Suprapubic skin (tissue), 3 donors: ENCODE measurements at regions not wholly inside any gene's neighbourhood (a gene's known extent, or its start where the extent isn't known, plus 50 kb on each side); places are given as distances from the start of the nearest gene placed in this dataset.

ENCODE experiments used
- EP300 ChIP-seq: sonication (generic); formaldehyde crosslinking; IDR thresholded peaks from one replicate; pipeline ENCODE4 v1.6.1; 2017; ENCODE audit warnings: antibody characterized with exemption
- POLR2A ChIP-seq, 2 donors: fragments of 450-650 bp; IDR thresholded peaks; one replicate each; pipeline ENCODE4 v1.6.1; 2017; ENCODE audit warnings: antibody characterized with exemption in 2 of 2, mild to moderate bottlenecking in 2 of 2, moderate library complexity in 2 of 2
- TF ChIP-seq, protein P1 (sequence below), 2 donors: fragments of 200-600 bp in 1 of 2; fragments of 450-650 bp in 1 of 2; sonication (generic) in 1 of 2; IDR thresholded peaks; one replicate each; pipeline ENCODE4 v1.5.1; 2016 to 2019; ENCODE audit warnings: antibody characterized with exemption in 2 of 2, mild to moderate bottlenecking in 1 of 2, moderate library complexity in 1 of 2

DNA sequence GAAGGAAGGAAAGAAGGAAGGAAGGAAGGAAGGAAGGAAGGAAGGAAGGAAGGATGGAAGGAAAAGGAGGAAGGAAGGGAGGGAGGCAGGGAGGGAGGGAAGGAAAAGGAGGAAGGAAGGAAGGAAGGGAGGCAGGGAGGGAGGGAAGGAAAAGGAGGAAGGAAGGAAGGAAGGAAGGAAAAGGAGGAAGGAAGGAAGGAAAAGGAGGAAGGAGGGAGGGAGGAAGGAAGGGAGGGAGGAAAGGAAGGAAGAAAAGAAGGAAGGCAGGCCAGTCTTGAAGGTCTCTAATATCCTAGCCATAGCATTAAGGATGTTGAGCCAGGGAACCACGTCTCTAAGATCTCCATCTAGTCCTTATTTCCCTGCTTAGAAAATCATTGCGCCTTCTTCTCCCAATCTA is 78.8 kb downstream of the TMPRSS5 start:
- TF ChIP-seq, protein P1, sequence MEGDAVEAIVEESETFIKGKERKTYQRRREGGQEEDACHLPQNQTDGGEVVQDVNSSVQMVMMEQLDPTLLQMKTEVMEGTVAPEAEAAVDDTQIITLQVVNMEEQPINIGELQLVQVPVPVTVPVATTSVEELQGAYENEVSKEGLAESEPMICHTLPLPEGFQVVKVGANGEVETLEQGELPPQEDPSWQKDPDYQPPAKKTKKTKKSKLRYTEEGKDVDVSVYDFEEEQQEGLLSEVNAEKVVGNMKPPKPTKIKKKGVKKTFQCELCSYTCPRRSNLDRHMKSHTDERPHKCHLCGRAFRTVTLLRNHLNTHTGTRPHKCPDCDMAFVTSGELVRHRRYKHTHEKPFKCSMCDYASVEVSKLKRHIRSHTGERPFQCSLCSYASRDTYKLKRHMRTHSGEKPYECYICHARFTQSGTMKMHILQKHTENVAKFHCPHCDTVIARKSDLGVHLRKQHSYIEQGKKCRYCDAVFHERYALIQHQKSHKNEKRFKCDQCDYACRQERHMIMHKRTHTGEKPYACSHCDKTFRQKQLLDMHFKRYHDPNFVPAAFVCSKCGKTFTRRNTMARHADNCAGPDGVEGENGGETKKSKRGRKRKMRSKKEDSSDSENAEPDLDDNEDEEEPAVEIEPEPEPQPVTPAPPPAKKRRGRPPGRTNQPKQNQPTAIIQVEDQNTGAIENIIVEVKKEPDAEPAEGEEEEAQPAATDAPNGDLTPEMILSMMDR (IDR thresholded peaks at IDR 0.05) = no peak
- TF ChIP-seq POLR2A (IDR thresholded peaks at IDR 0.05) (no peak), EP300 (no peak)
